Thyroid gland (tissue), 4 donors: ENCODE measurements at regions not wholly inside any gene's neighbourhood (a gene's known extent, or its start where the extent isn't known, plus 50 kb on each side); places are given as distances from the start of the nearest gene placed in this dataset.

Source experiments
- POLR2A ChIP-seq, 2 donors: fragments of 450-650 bp; IDR thresholded peaks; one replicate each; pipeline ENCODE4 v1.6.1; 2017; ENCODE audit warnings: antibody characterized with exemption in 2 of 2, mild to moderate bottlenecking in 2 of 2, moderate library complexity in 1 of 2
- TF ChIP-seq, protein P1 (sequence below), 6 experiments: fragments of 200-600 bp in 3 of 6; fragments of 450-650 bp in 3 of 6; sonication (generic) in 3 of 6; IDR thresholded peaks; one replicate each; pipeline ENCODE4 v1.5.1; 2016 to 2019; ENCODE audit warnings: antibody characterized with exemption in 6 of 6, mild to moderate bottlenecking in 2 of 6, inconsistent platforms in 1 of 6, moderate library complexity in 1 of 6

DNA sequence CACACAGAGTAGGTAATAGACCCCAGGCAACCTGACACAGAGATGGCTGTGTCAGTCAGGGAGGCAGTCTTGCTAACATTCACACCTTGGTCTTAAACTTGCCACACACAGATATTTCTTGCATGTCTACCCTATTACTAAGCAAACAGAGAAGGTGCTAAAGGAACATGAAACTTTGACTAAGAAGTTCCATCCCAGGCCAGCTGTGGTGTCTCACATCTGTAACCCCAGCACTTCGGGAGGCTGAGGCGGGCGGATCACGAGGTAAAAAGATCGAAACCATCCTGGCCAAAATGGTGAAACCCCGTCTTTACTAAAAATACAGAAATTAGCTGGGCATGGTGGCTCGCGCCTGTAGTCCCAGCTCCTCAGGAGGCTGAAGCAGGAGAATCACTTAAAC is 222.4 kb upstream of the JARID2 start:
- TF ChIP-seq, protein P1, sequence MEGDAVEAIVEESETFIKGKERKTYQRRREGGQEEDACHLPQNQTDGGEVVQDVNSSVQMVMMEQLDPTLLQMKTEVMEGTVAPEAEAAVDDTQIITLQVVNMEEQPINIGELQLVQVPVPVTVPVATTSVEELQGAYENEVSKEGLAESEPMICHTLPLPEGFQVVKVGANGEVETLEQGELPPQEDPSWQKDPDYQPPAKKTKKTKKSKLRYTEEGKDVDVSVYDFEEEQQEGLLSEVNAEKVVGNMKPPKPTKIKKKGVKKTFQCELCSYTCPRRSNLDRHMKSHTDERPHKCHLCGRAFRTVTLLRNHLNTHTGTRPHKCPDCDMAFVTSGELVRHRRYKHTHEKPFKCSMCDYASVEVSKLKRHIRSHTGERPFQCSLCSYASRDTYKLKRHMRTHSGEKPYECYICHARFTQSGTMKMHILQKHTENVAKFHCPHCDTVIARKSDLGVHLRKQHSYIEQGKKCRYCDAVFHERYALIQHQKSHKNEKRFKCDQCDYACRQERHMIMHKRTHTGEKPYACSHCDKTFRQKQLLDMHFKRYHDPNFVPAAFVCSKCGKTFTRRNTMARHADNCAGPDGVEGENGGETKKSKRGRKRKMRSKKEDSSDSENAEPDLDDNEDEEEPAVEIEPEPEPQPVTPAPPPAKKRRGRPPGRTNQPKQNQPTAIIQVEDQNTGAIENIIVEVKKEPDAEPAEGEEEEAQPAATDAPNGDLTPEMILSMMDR (IDR thresholded peaks at IDR 0.05): no peak
- TF ChIP-seq POLR2A (IDR thresholded peaks at IDR 0.05): no peak
